T-helper 1 cell treated with Interleukin-12 subunit alpha and Interleukin-12 subunit beta and Interleukin-4 antibody, amounts not matched to agents 30 μg/mL and 1 μg/mL, for 36 hours (primary cell): ENCODE measurements at regions not wholly inside any gene's neighbourhood (a gene's known extent, or its start where the extent isn't known, plus 50 kb on each side); places are given as distances from the start of the nearest gene placed in this dataset.
"Not testable (repeated sequence)": the region's sequence is repeated elsewhere in the genome, so short reads cannot be mapped to it uniquely, and the experiment has no call there.

Experiments used
- H3K27ac Mint-ChIP-seq: one replicate; pipeline ENCODE4 v1.8.0; 2021; ENCODE audit warnings: mild to moderate bottlenecking, mixed read lengths
- H3K27me3 Mint-ChIP-seq: one replicate; pipeline ENCODE4 v1.8.0; 2021; ENCODE audit warnings: low read depth, mixed read lengths
- H3K36me3 Mint-ChIP-seq: one replicate; pipeline ENCODE4 v1.8.0; 2021; ENCODE audit warnings: low read depth, mixed read lengths
- H3K4me1 Mint-ChIP-seq: one replicate; pipeline ENCODE4 v1.8.0; 2021; ENCODE audit warnings: low read depth, mixed read lengths
- H3K4me3 Mint-ChIP-seq: one replicate; pipeline ENCODE4 v1.8.0; 2021; ENCODE audit warnings: mild to moderate bottlenecking, moderate library complexity, mixed read lengths
- H3K9me3 Mint-ChIP-seq: one replicate; pipeline ENCODE4 v1.8.0; 2021; ENCODE audit warnings: mixed read lengths

- Mint-ChIP-seq H3K36me3 (no peaks in the 10 kb centered on the region), H3K4me1 (no peaks in the 10 kb centered on the region), H3K9me3 (peaks cover 3% of the 10 kb centered on the region), H3K4me3 (no peak overlapping the region), H3K27ac (no peak overlapping the region), H3K27me3 (no peaks in the 10 kb centered on the region)
These were observed 866.3 kb downstream of the ANKRD7 start for GRCh38 chr7:119090851-119091250.

GRCh38 chr7:119096683-119097082 lies 872.2 kb downstream of the ANKRD7 start:
- Mint-ChIP-seq H3K27me3 (no peaks in the 10 kb centered on the region), H3K9me3 (no peaks in the 10 kb centered on the region), H3K4me1 (no peaks in the 10 kb centered on the region), H3K27ac (no peak overlapping the region), H3K4me3 (no peak overlapping the region), H3K36me3 (no peaks in the 10 kb centered on the region)

- not testable (repeated sequence) for H3K4me3 Mint-ChIP-seq, H3K27ac Mint-ChIP-seq, H3K9me3 Mint-ChIP-seq, H3K27me3 Mint-ChIP-seq, H3K4me1 Mint-ChIP-seq, H3K36me3 Mint-ChIP-seq
These were observed 876.2 kb downstream of the ANKRD7 start for GRCh38 chr7:119100611-119101258.

GRCh38 chr7:119102291-119102690 lies 877.8 kb downstream of the ANKRD7 start:
- H3K27ac Mint-ChIP-seq = no peak overlapping the region
- H3K4me3 Mint-ChIP-seq = no peak overlapping the region

GRCh38 chr7:119105381-119105780 lies 880.9 kb downstream of the ANKRD7 start:
- Mint-ChIP-seq H3K27ac (no peak overlapping the region), H3K27me3 (no peaks in the 10 kb centered on the region), H3K36me3 (no peaks in the 10 kb centered on the region), H3K4me3 (no peak overlapping the region), H3K4me1 (no peaks in the 10 kb centered on the region), H3K9me3 (no peaks in the 10 kb centered on the region)

More at GRCh38 chr7:119102291-119102690, 877.8 kb downstream of the ANKRD7 start:
- Mint-ChIP-seq H3K36me3 (no peaks in the 10 kb centered on the region), H3K4me1 (no peaks in the 10 kb centered on the region), H3K9me3 (no peaks in the 10 kb centered on the region), H3K27me3 (no peaks in the 10 kb centered on the region)

- no peaks in the 10 kb centered on the region for H3K4me1 Mint-ChIP-seq
- no peaks in the 10 kb centered on the region for H3K9me3 Mint-ChIP-seq
- H3K36me3 Mint-ChIP-seq = no peaks in the 10 kb centered on the region
- no peak overlapping the region for H3K27ac Mint-ChIP-seq
- no peak overlapping the region for H3K4me3 Mint-ChIP-seq
- H3K27me3 Mint-ChIP-seq = no peaks in the 10 kb centered on the region
These were observed 898.8 kb downstream of the ANKRD7 start for GRCh38 chr7:119123326-119123725.

GRCh38 chr7:119127706-119128105 lies 903.2 kb downstream of the ANKRD7 start:
- H3K9me3 Mint-ChIP-seq = no peaks in the 10 kb centered on the region
- no peak overlapping the region for H3K27ac Mint-ChIP-seq
- H3K27me3 Mint-ChIP-seq = no peaks in the 10 kb centered on the region
- H3K4me3 Mint-ChIP-seq = no peak overlapping the region
- H3K4me1 Mint-ChIP-seq = no peaks in the 10 kb centered on the region
- no peaks in the 10 kb centered on the region for H3K36me3 Mint-ChIP-seq

GRCh38 chr7:119132436-119132835 lies 907.9 kb downstream of the ANKRD7 start:
- H3K9me3 Mint-ChIP-seq = no peaks in the 10 kb centered on the region
- no peak overlapping the region for H3K27ac Mint-ChIP-seq
- no peaks in the 10 kb centered on the region for H3K36me3 Mint-ChIP-seq
- H3K27me3 Mint-ChIP-seq = no peaks in the 10 kb centered on the region
- H3K4me3 Mint-ChIP-seq = no peak overlapping the region
- no peaks in the 10 kb centered on the region for H3K4me1 Mint-ChIP-seq

- Mint-ChIP-seq H3K4me1 (no peaks in the 10 kb centered on the region), H3K27me3 (no peaks in the 10 kb centered on the region), H3K4me3 (no peak overlapping the region), H3K36me3 (no peaks in the 10 kb centered on the region), H3K9me3 (peaks cover 22% of the 10 kb centered on the region), H3K27ac (no peak overlapping the region)
These were observed 942.9 kb downstream of the ANKRD7 start for GRCh38 chr7:119167431-119167830.

GRCh38 chr7:119172043-119172442 lies 947.5 kb downstream of the ANKRD7 start:
- Mint-ChIP-seq H3K27ac (no peak overlapping the region), H3K27me3 (no peaks in the 10 kb centered on the region), H3K4me1 (no peaks in the 10 kb centered on the region), H3K4me3 (no peak overlapping the region), H3K36me3 (no peaks in the 10 kb centered on the region), H3K9me3 (peaks cover 13% of the 10 kb centered on the region)

GRCh38 chr7:119175911-119176627 lies 951.6 kb downstream of the ANKRD7 start:
- H3K4me3 Mint-ChIP-seq = no peak overlapping the region
- no peak overlapping the region for H3K27ac Mint-ChIP-seq
- no peaks in the 10 kb centered on the region for H3K9me3 Mint-ChIP-seq
- H3K36me3 Mint-ChIP-seq = no peaks in the 10 kb centered on the region
- H3K27me3 Mint-ChIP-seq = no peaks in the 10 kb centered on the region
- no peaks in the 10 kb centered on the region for H3K4me1 Mint-ChIP-seq

- H3K4me3 Mint-ChIP-seq = no peak overlapping the region
- H3K9me3 Mint-ChIP-seq = no peaks in the 10 kb centered on the region
- no peak overlapping the region for H3K27ac Mint-ChIP-seq
- no peaks in the 10 kb centered on the region for H3K36me3 Mint-ChIP-seq
- no peaks in the 10 kb centered on the region for H3K4me1 Mint-ChIP-seq
- no peaks in the 10 kb centered on the region for H3K27me3 Mint-ChIP-seq
These were observed 953.4 kb downstream of the ANKRD7 start for GRCh38 chr7:119177863-119178262.

- Mint-ChIP-seq H3K27ac (no peak overlapping the region), H3K4me1 (no peaks in the 10 kb centered on the region), H3K27me3 (no peaks in the 10 kb centered on the region), H3K36me3 (no peaks in the 10 kb centered on the region), H3K9me3 (peaks cover 5% of the 10 kb centered on the region), H3K4me3 (no peak overlapping the region)
These were observed 959.8 kb downstream of the ANKRD7 start for GRCh38 chr7:119184124-119184788.

- Mint-ChIP-seq H3K9me3 (no peaks in the 10 kb centered on the region), H3K4me3 (no peak overlapping the region), H3K4me1 (no peaks in the 10 kb centered on the region), H3K27me3 (no peaks in the 10 kb centered on the region), H3K36me3 (no peaks in the 10 kb centered on the region), H3K27ac (no peak overlapping the region)
These were observed 971.7 kb downstream of the ANKRD7 start for GRCh38 chr7:119196183-119196582.
